CD1c-positive myeloid dendritic cell (primary cell): ENCODE measurements at regions not wholly inside any gene's neighbourhood (a gene's known extent, or its start where the extent isn't known, plus 50 kb on each side); places are given as distances from the start of the nearest gene placed in this dataset.
"Not testable (repeated sequence)": the region's sequence is repeated elsewhere in the genome, so short reads cannot be mapped to it uniquely, and the experiment has no call there.

Experiments
- DNase-seq: peaks from one replicate; pipeline ENCODE4 v3.0.0-alpha.2; 2016; ENCODE audit errors: extremely low spot score

GRCh38 chr14:83071888-83072501 lies 1538.3 kb upstream of the SEL1L start:
- peak; percentile 32 for DNase-seq

- peak; percentile 45 for DNase-seq
Observed at GRCh38 chr14:83085136-83085535, 1551.5 kb upstream of the SEL1L start.

- no peak for DNase-seq
Observed at GRCh38 chr14:83085725-83086124, 1552.1 kb upstream of the SEL1L start.

GRCh38 chr14:83091991-83092956 lies 1558.6 kb upstream of the SEL1L start:
- not testable (repeated sequence) for DNase-seq

- DNase-seq = no peak
Observed at GRCh38 chr14:83096092-83096491, 1562.4 kb upstream of the SEL1L start.

GRCh38 chr14:83101846-83102245 lies 1568.2 kb upstream of the SEL1L start:
- no peak for DNase-seq

- no peak for DNase-seq
Observed at GRCh38 chr14:83118029-83118428, 1584.4 kb upstream of the SEL1L start.

GRCh38 chr14:83120187-83120586 lies 1586.5 kb upstream of the SEL1L start:
- DNase-seq = no peak

GRCh38 chr14:83126076-83126475 lies 1592.4 kb upstream of the SEL1L start:
- DNase-seq = no peak

- DNase-seq = no peak
Observed at GRCh38 chr14:83128783-83129182, 1595.1 kb upstream of the SEL1L start.

GRCh38 chr14:83129496-83129895 lies 1595.8 kb upstream of the SEL1L start:
- no peak for DNase-seq

GRCh38 chr14:83133981-83134645 lies 1600.5 kb upstream of the SEL1L start:
- DNase-seq = peak; percentile 27

GRCh38 chr14:83140756-83141155 lies 1607.1 kb upstream of the SEL1L start:
- no peak for DNase-seq

GRCh38 chr14:83147006-83147405 lies 1613.4 kb upstream of the SEL1L start:
- no peak for DNase-seq

- DNase-seq = no peak
Observed at GRCh38 chr14:83151571-83151970, 1617.9 kb upstream of the SEL1L start.

- no peak for DNase-seq
Observed at GRCh38 chr14:83153081-83153480, 1619.4 kb upstream of the SEL1L start.

GRCh38 chr14:83162361-83162929 lies 1628.8 kb upstream of the SEL1L start:
- DNase-seq = no peak

GRCh38 chr14:83163016-83163415 lies 1629.4 kb upstream of the SEL1L start:
- DNase-seq = no peak

GRCh38 chr14:83164016-83164415 lies 1630.4 kb upstream of the SEL1L start:
- DNase-seq = no peak

GRCh38 chr14:83164591-83164990 lies 1630.9 kb upstream of the SEL1L start:
- DNase-seq = no peak

- DNase-seq = no peak
Observed at GRCh38 chr14:83170165-83170564, 1636.5 kb upstream of the SEL1L start.

- no peak for DNase-seq
Observed at GRCh38 chr14:83171761-83172160, 1638.1 kb upstream of the SEL1L start.
